ENCODE measurements at regions not wholly inside any gene's neighbourhood (a gene's known extent, or its start where the extent isn't known, plus 50 kb on each side); places are given as distances from the start of the nearest gene placed in this dataset.

GRCh38 chr6:113394729-113395128 lies 462.4 kb upstream of the MARCKS start:
- DNase-seq (ENCODE audit: low read depth in 2 of 2, low spot score in 1 of 2): no peak

- no peak for DNase-seq (ENCODE audit: low read depth in 2 of 2, low spot score in 1 of 2)
Measured at GRCh38 chr6:113396730-113397129, 460.4 kb upstream of the MARCKS start.

GRCh38 chr6:113397236-113397635 lies 459.9 kb upstream of the MARCKS start:
- no peak for DNase-seq (ENCODE audit: low read depth in 2 of 2, low spot score in 1 of 2)

GRCh38 chr6:113401231-113401630 lies 455.9 kb upstream of the MARCKS start:
- no peak for DNase-seq (ENCODE audit: low read depth in 2 of 2, low spot score in 1 of 2)

- DNase-seq (ENCODE audit: low read depth in 2 of 2, low spot score in 1 of 2): no peak
Measured at GRCh38 chr6:113402544-113402943, 454.6 kb upstream of the MARCKS start.

- no peak for DNase-seq (ENCODE audit: low read depth in 2 of 2, low spot score in 1 of 2)
Measured at GRCh38 chr6:113403966-113404595, 453.1 kb upstream of the MARCKS start.

GRCh38 chr6:113405326-113406047 lies 451.7 kb upstream of the MARCKS start:
- no peak for DNase-seq (ENCODE audit: low read depth in 2 of 2, low spot score in 1 of 2)

- no peak for DNase-seq (ENCODE audit: low read depth in 2 of 2, low spot score in 1 of 2)
Measured at GRCh38 chr6:113406048-113406695, 451.0 kb upstream of the MARCKS start.

- no peak for DNase-seq (ENCODE audit: low read depth in 2 of 2, low spot score in 1 of 2)
Measured at GRCh38 chr6:113411011-113411410, 446.1 kb upstream of the MARCKS start.

GRCh38 chr6:113412589-113413357 lies 444.4 kb upstream of the MARCKS start:
- DNase-seq (ENCODE audit: low read depth in 2 of 2, low spot score in 1 of 2): no peak

GRCh38 chr6:113414511-113414910 lies 442.6 kb upstream of the MARCKS start:
- DNase-seq (ENCODE audit: low read depth in 2 of 2, low spot score in 1 of 2): no peak

- DNase-seq (ENCODE audit: low read depth in 2 of 2, low spot score in 1 of 2): no peak
Measured at GRCh38 chr6:113416170-113416569, 441.0 kb upstream of the MARCKS start.

- DNase-seq (ENCODE audit: low read depth in 2 of 2, low spot score in 1 of 2): no peak
Measured at GRCh38 chr6:113420290-113420689, 436.9 kb upstream of the MARCKS start.

GRCh38 chr6:113421997-113422396 lies 435.1 kb upstream of the MARCKS start:
- DNase-seq (ENCODE audit: low read depth in 2 of 2, low spot score in 1 of 2): no peak

- no peak for DNase-seq (ENCODE audit: low read depth in 2 of 2, low spot score in 1 of 2)
Measured at GRCh38 chr6:113423956-113424355, 433.2 kb upstream of the MARCKS start.

GRCh38 chr6:113425977-113426660 lies 431.0 kb upstream of the MARCKS start:
- no peak for DNase-seq (ENCODE audit: low read depth in 2 of 2, low spot score in 1 of 2)

- no peak for DNase-seq (ENCODE audit: low read depth in 2 of 2, low spot score in 1 of 2)
Measured at GRCh38 chr6:113427617-113428016, 429.5 kb upstream of the MARCKS start.

- no peak for DNase-seq (ENCODE audit: low read depth in 2 of 2, low spot score in 1 of 2)
Measured at GRCh38 chr6:113428702-113429101, 428.4 kb upstream of the MARCKS start.

- DNase-seq (ENCODE audit: low read depth in 2 of 2, low spot score in 1 of 2): no peak
Measured at GRCh38 chr6:113432521-113433334, 424.4 kb upstream of the MARCKS start.

GRCh38 chr6:113433335-113433991 lies 423.7 kb upstream of the MARCKS start:
- no peak for DNase-seq (ENCODE audit: low read depth in 2 of 2, low spot score in 1 of 2)

All from stimulated activated CD8-positive, alpha-beta memory T cell treated with anti-CD3 and anti-CD28 coated beads, Interleukin-4, amount 100 ng/mL, for 4 hours (primary cell).